ENCODE measurements at regions not wholly inside any gene's neighbourhood (a gene's known extent, or its start where the extent isn't known, plus 50 kb on each side); places are given as distances from the start of the nearest gene placed in this dataset.

DNA sequence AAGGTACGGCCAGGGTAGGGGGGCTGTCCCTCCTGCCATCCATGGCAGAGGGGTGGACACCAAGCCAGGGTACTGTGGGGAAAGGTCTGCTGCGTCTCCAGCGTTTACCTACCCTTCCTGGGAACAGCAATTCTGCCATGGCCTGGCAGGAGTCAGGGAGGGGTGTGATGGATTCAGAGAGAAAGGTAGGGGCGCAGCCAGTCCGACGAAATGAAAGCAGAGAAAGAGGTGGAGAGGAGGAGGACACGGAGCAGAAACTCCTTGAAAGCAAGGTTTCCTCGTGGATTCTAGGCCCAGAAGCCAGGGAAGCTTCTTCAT lies 182.9 kb downstream of the ZFP36L2 start:
- TF ChIP-seq, protein P1, sequence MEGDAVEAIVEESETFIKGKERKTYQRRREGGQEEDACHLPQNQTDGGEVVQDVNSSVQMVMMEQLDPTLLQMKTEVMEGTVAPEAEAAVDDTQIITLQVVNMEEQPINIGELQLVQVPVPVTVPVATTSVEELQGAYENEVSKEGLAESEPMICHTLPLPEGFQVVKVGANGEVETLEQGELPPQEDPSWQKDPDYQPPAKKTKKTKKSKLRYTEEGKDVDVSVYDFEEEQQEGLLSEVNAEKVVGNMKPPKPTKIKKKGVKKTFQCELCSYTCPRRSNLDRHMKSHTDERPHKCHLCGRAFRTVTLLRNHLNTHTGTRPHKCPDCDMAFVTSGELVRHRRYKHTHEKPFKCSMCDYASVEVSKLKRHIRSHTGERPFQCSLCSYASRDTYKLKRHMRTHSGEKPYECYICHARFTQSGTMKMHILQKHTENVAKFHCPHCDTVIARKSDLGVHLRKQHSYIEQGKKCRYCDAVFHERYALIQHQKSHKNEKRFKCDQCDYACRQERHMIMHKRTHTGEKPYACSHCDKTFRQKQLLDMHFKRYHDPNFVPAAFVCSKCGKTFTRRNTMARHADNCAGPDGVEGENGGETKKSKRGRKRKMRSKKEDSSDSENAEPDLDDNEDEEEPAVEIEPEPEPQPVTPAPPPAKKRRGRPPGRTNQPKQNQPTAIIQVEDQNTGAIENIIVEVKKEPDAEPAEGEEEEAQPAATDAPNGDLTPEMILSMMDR (IDR thresholded peaks at IDR 0.05) = no peak
- TF ChIP-seq POLR2A (IDR thresholded peaks at IDR 0.05) = no peak

Data from body of pancreas (tissue), 4 donors.